ENCODE measurements at regions not wholly inside any gene's neighbourhood (a gene's known extent, or its start where the extent isn't known, plus 50 kb on each side); places are given as distances from the start of the nearest gene placed in this dataset.

DNA sequence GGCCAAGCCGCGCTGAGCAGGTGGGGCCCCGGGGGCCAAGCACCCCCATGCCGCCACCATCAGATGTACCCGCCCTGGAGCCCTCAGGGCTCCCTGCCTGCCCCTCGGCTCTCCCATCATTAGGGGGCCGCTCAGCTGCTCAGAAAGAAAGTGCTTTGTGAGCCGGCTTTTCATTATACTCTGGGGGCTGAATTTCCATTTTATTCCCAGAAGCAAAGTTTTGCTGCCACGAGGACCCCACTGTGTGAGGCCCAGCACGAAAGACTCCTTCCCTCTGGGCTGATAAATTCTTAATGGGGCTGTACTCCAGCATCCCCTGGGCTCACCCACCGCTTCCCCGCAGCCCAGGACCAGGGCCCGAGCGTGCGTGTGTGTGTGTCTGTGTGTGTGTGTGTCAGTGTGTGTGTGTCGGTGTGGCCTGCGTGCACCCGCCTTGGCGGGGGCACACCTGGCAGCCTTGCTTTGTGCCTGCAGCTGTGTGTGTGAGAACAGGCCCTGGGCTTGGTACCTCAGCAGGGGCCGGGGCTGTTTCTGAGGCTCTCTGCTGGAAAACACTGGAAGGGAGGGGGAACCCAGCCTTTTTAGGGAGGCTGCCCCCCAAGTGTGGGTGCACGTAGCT, 103.0 kb upstream of the GSE1 start:
- DNase-seq (ENCODE audit: low spot score), result no peak
- 82% methylated on average over 20 of the region's 21 CpGs for WGBS (ENCODE audit: low lambda C conversion rate, missing lambda C conversion rate)
- Histone ChIP-seq H3K79me2 (no peaks in the 10 kb centered on the region), H3K4me1 (ENCODE audit: insufficient read depth) (peaks cover 30% of the 10 kb centered on the region), H3K27me3 (no peaks in the 10 kb centered on the region), H2AFZ (no peak overlapping the region), H4K20me1 (ENCODE audit: insufficient read depth, poor library complexity, severe bottlenecking) (no peaks in the 10 kb centered on the region), H3K4me2 (no peak overlapping the region), H3K27ac (no peak overlapping the region), H3K9me3 (ENCODE audit: low read depth) (no peaks in the 10 kb centered on the region), H3K9me2 (replicated peaks; ENCODE audit: insufficient read depth) (no peaks in the 10 kb centered on the region), H3K36me3 (replicated peaks; ENCODE audit: insufficient read depth, low read depth) (no peaks in the 10 kb centered on the region), H3K4me3 (no peak overlapping the region)
- no peak for TF ChIP-seq EZH2 (IDR thresholded peaks at IDR 0.05; ENCODE audit: borderline replicate concordance)
- TF ChIP-seq, protein P1, sequence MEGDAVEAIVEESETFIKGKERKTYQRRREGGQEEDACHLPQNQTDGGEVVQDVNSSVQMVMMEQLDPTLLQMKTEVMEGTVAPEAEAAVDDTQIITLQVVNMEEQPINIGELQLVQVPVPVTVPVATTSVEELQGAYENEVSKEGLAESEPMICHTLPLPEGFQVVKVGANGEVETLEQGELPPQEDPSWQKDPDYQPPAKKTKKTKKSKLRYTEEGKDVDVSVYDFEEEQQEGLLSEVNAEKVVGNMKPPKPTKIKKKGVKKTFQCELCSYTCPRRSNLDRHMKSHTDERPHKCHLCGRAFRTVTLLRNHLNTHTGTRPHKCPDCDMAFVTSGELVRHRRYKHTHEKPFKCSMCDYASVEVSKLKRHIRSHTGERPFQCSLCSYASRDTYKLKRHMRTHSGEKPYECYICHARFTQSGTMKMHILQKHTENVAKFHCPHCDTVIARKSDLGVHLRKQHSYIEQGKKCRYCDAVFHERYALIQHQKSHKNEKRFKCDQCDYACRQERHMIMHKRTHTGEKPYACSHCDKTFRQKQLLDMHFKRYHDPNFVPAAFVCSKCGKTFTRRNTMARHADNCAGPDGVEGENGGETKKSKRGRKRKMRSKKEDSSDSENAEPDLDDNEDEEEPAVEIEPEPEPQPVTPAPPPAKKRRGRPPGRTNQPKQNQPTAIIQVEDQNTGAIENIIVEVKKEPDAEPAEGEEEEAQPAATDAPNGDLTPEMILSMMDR (IDR thresholded peaks at IDR 0.05; ENCODE audit: poor library complexity), result no peak
- no peak for TF ChIP-seq EZH2phosphoT487 (IDR thresholded peaks at IDR 0.05; ENCODE audit: low read depth, severe bottlenecking, unreplicated experiment)

DNA sequence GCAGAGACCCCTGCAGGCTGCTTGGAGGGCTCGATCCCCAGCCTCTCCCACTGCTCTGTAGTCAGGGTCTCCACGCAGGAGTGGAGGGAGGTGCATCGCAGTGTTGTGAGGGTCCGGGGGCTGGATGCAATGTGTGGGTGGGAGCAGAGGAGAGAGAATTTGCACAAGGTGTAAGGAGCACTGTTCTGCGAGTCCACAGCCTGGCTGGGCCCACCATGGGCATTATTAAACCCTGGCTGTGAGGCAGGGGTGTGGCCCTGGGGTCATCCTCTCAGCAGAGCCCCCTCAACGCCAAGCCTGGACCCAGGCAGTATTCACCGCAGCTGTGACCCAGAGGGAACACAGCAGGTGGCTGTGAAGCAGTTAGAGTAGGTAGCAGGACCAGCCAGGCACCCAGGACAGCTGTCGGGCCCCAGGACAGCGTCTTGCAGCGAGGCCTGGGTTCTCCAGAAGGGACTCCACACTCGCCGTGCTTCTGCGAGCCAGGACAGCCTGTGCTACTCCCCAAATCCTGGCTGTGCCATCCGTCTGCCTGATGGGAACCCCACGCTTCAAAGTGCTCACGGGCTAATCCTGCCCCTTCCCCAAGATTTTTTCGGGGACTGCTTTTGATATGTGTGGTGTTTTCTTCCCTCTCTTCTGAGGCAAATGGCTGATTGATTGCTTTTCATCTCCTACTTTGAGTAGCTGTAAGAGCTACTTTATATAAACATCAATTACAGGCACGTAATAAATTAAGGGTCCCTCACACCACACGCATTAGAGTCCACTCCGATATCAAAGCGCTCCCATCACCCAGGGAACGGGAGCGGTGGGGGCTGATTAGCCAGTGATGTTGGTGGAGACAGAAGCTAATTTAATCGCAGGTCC, 100.9 kb upstream of the GSE1 start:
- 80% methylated on average over 24 of the region's 24 CpGs for WGBS (ENCODE audit: low lambda C conversion rate, missing lambda C conversion rate)
- Histone ChIP-seq H2AFZ (no peak overlapping the region), H3K27me3 (no peaks in the 10 kb centered on the region), H3K4me3 (no peak overlapping the region), H3K9me2 (replicated peaks; ENCODE audit: insufficient read depth) (no peaks in the 10 kb centered on the region), H3K4me1 (ENCODE audit: insufficient read depth) (peaks cover 44% of the 10 kb centered on the region), H4K20me1 (ENCODE audit: insufficient read depth, poor library complexity, severe bottlenecking) (no peaks in the 10 kb centered on the region), H3K79me2 (no peaks in the 10 kb centered on the region), H3K36me3 (replicated peaks; ENCODE audit: insufficient read depth, low read depth) (no peaks in the 10 kb centered on the region), H3K27ac (no peak overlapping the region), H3K4me2 (no peak overlapping the region), H3K9me3 (ENCODE audit: low read depth) (no peaks in the 10 kb centered on the region)
- TF ChIP-seq EZH2phosphoT487 (IDR thresholded peaks at IDR 0.05; ENCODE audit: low read depth, severe bottlenecking, unreplicated experiment), result no peak
- no peak for TF ChIP-seq EZH2 (IDR thresholded peaks at IDR 0.05; ENCODE audit: borderline replicate concordance)
- TF ChIP-seq, protein P1 (IDR thresholded peaks at IDR 0.05; ENCODE audit: poor library complexity), result no peak
- DNase-seq (ENCODE audit: low spot score), result no peak

- Histone ChIP-seq H3K4me1 (ENCODE audit: insufficient read depth) (peaks cover 44% of the 10 kb centered on the region), H3K9me2 (replicated peaks; ENCODE audit: insufficient read depth) (no peaks in the 10 kb centered on the region), H4K20me1 (ENCODE audit: insufficient read depth, poor library complexity, severe bottlenecking) (no peaks in the 10 kb centered on the region), H3K36me3 (replicated peaks; ENCODE audit: insufficient read depth, low read depth) (no peaks in the 10 kb centered on the region), H3K27me3 (no peaks in the 10 kb centered on the region), H3K9me3 (ENCODE audit: low read depth) (no peaks in the 10 kb centered on the region), H3K4me3 (no peak overlapping the region), H3K79me2 (no peaks in the 10 kb centered on the region), H3K27ac (no peak overlapping the region), H3K4me2 (no peak overlapping the region), H2AFZ (no peak overlapping the region)
- WGBS (ENCODE audit: low lambda C conversion rate, missing lambda C conversion rate), result 87% methylated on average over 7 of the region's 7 CpGs
- TF ChIP-seq, protein P1 (IDR thresholded peaks at IDR 0.05; ENCODE audit: poor library complexity), result no peak
- TF ChIP-seq EZH2phosphoT487 (IDR thresholded peaks at IDR 0.05; ENCODE audit: low read depth, severe bottlenecking, unreplicated experiment) (no peak), EZH2 (IDR thresholded peaks at IDR 0.05; ENCODE audit: borderline replicate concordance) (no peak)
- no peak for DNase-seq (ENCODE audit: low spot score)
These were observed 100.4 kb upstream of the GSE1 start for GRCh38 chr16:85512808-85513115.

Data from hepatocyte (in vitro differentiated cells).